Activated naive CD8-positive, alpha-beta T cell (primary cell): ENCODE measurements at regions not wholly inside any gene's neighbourhood (a gene's known extent, or its start where the extent isn't known, plus 50 kb on each side); places are given as distances from the start of the nearest gene placed in this dataset.

Experiments
- H3K27ac Mint-ChIP-seq: one replicate; pipeline ENCODE4 v1.8.0; 2021; ENCODE audit warnings: mixed read lengths
- H3K27me3 Mint-ChIP-seq: one replicate; pipeline ENCODE4 v1.8.0; 2021; ENCODE audit warnings: mixed read lengths
- H3K36me3 Mint-ChIP-seq: one replicate; pipeline ENCODE4 v1.8.0; 2021; ENCODE audit warnings: mixed read lengths
- H3K4me1 Mint-ChIP-seq: one replicate; pipeline ENCODE4 v1.8.0; 2021; ENCODE audit warnings: low read depth, mixed read lengths
- H3K4me3 Mint-ChIP-seq: one replicate; pipeline ENCODE4 v1.8.0; 2021; ENCODE audit warnings: mild to moderate bottlenecking, mixed read lengths
- H3K9me3 Mint-ChIP-seq: one replicate; pipeline ENCODE4 v1.8.0; 2021; ENCODE audit warnings: low read depth, mixed read lengths

DNA sequence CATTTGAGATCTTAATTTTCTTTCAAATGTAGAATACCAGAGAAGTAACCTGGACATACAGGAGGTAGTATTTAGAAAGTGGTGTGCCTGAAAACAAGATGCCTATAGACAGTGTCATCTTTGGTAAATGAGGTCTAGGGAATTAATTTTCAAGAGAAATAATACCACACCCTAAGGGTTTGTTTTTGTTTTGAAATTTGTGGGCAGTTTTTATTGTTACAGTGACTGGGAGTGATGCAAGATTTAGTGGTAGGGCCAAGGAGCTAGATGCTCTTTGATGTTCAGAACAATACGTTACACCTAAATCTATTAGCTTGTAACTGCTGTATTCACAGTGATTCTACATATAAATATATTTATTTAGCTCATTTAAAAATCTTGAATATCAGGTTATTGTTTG, 856.5 kb upstream of the MAP3K7 start:
- Mint-ChIP-seq H3K27ac (no peak overlapping the region), H3K4me3 (no peak overlapping the region), H3K36me3 (no peaks in the 10 kb centered on the region), H3K9me3 (no peaks in the 10 kb centered on the region), H3K4me1 (no peaks in the 10 kb centered on the region), H3K27me3 (no peaks in the 10 kb centered on the region)

- H3K4me1 Mint-ChIP-seq, result no peaks in the 10 kb centered on the region
- H3K4me3 Mint-ChIP-seq, result no peak overlapping the region
- H3K27me3 Mint-ChIP-seq, result no peaks in the 10 kb centered on the region
- H3K27ac Mint-ChIP-seq, result no peak overlapping the region
- H3K9me3 Mint-ChIP-seq, result no peaks in the 10 kb centered on the region
- no peaks in the 10 kb centered on the region for H3K36me3 Mint-ChIP-seq
Observed at GRCh38 chr6:91442342-91442741, 855.5 kb upstream of the MAP3K7 start.

GRCh38 chr6:91438570-91438969, 851.7 kb upstream of the MAP3K7 start:
- no peaks in the 10 kb centered on the region for H3K9me3 Mint-ChIP-seq
- H3K27ac Mint-ChIP-seq, result no peak overlapping the region
- no peak overlapping the region for H3K4me3 Mint-ChIP-seq
- no peaks in the 10 kb centered on the region for H3K36me3 Mint-ChIP-seq
- H3K4me1 Mint-ChIP-seq, result no peaks in the 10 kb centered on the region
- no peaks in the 10 kb centered on the region for H3K27me3 Mint-ChIP-seq

- no peaks in the 10 kb centered on the region for H3K9me3 Mint-ChIP-seq
- H3K36me3 Mint-ChIP-seq, result no peaks in the 10 kb centered on the region
- H3K4me1 Mint-ChIP-seq, result no peaks in the 10 kb centered on the region
- H3K27ac Mint-ChIP-seq, result no peak overlapping the region
- H3K4me3 Mint-ChIP-seq, result no peak overlapping the region
- H3K27me3 Mint-ChIP-seq, result no peaks in the 10 kb centered on the region
Observed at GRCh38 chr6:91437315-91437729, 850.5 kb upstream of the MAP3K7 start.

DNA sequence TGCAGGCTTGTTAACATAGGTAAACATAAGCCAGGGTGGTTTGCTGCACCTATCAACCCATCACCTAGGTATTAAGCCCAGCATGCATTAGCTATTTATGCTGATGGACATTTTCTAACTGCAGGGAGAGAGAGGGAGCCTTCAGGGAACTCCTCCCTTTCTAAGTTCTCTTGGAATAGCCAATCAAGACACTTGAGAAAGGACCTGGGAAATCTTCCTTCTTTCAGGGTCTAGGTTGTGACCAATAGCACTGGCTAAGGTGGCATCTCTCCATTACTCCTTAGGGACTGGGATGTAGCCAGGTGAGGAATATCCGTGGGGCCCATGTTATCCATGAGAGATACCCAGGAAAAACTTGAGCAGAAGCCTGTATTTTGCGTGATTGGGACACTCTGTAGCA, 849.6 kb upstream of the MAP3K7 start:
- H3K27me3 Mint-ChIP-seq, result no peaks in the 10 kb centered on the region
- no peaks in the 10 kb centered on the region for H3K9me3 Mint-ChIP-seq
- H3K4me1 Mint-ChIP-seq, result no peaks in the 10 kb centered on the region
- H3K4me3 Mint-ChIP-seq, result no peak overlapping the region
- H3K36me3 Mint-ChIP-seq, result no peaks in the 10 kb centered on the region
- no peak overlapping the region for H3K27ac Mint-ChIP-seq

DNA sequence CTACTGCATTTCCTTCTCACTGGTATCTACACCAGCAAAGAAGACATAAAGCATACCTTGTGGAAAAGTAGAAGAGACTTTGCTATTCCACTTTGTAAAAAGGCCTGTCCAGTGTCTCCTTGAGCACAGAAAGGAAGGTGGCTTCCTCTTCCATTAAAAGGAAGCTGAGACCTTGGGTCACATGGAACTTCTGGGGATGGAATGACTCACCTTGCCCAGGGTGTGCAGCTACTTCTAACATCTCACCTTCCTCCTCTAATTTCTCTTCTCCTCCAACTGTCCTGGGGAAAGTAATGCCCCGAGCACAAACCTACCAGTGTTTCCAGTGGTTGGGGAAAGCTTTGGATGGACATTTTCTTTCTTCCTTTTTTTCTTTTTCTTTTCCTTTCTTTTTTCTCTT, 848.8 kb upstream of the MAP3K7 start:
- Mint-ChIP-seq H3K27ac (no peak overlapping the region), H3K4me3 (no peak overlapping the region), H3K27me3 (no peaks in the 10 kb centered on the region), H3K4me1 (no peaks in the 10 kb centered on the region), H3K9me3 (peaks cover 6% of the 10 kb centered on the region), H3K36me3 (no peaks in the 10 kb centered on the region)

DNA sequence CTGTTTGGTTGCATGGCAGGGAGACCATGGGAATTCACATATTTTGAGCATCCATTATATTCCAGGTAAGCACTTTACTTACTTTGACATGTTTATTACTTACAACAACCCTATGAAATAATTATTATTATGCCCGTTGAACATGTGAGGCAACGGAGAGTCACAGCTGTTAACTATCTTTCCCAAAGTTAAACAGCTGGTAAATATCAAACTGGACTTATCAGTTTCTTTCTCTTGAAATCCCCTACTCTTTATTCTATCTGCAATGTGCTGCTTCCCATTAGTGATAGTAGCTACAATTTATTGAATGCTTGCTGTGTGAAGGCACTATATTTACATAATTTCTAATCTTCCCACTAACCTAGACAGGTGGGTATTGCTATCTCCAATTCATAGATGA, 847.7 kb upstream of the MAP3K7 start:
- H3K9me3 Mint-ChIP-seq, result peaks cover 6% of the 10 kb centered on the region
- no peak overlapping the region for H3K4me3 Mint-ChIP-seq
- H3K27me3 Mint-ChIP-seq, result no peaks in the 10 kb centered on the region
- no peaks in the 10 kb centered on the region for H3K36me3 Mint-ChIP-seq
- no peaks in the 10 kb centered on the region for H3K4me1 Mint-ChIP-seq
- H3K27ac Mint-ChIP-seq, result no peak overlapping the region

GRCh38 chr6:91433660-91434534, 847.0 kb upstream of the MAP3K7 start:
- Mint-ChIP-seq H3K4me1 (no peaks in the 10 kb centered on the region), H3K27ac (no peak overlapping the region), H3K36me3 (no peaks in the 10 kb centered on the region), H3K4me3 (no peak overlapping the region), H3K9me3 (peaks cover 6% of the 10 kb centered on the region), H3K27me3 (no peaks in the 10 kb centered on the region)

DNA sequence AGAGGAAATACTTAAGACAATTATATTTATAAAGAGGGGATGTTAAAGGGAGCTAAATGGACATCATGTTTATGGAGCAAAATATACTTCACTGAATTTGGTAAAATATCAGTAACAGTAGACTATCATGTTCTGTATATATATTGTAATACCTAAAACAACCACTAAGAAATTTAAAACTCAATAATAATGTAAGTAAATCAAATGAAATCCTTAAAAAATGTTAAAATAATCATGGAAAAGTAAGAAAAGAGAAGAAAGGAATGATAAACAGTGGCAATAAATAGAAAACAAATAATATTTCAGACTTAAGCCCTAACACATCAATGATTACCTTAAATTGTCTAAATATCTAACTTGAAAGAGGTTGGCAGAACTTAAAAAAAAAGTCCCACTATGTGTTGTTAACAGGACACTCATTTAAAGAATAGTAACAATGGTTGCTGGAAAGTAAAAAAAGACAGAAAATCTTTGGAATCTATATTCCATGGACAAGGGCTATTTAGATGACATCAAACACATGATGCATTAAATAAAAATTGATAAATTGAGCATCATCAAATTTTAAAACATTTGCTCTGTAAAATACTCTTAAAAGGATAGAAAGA, 842.2 kb upstream of the MAP3K7 start:
- H3K36me3 Mint-ChIP-seq, result no peaks in the 10 kb centered on the region
- H3K4me1 Mint-ChIP-seq, result no peaks in the 10 kb centered on the region
- H3K9me3 Mint-ChIP-seq, result peaks cover 9% of the 10 kb centered on the region
- H3K27ac Mint-ChIP-seq, result no peak overlapping the region
- H3K4me3 Mint-ChIP-seq, result no peak overlapping the region
- no peaks in the 10 kb centered on the region for H3K27me3 Mint-ChIP-seq

DNA sequence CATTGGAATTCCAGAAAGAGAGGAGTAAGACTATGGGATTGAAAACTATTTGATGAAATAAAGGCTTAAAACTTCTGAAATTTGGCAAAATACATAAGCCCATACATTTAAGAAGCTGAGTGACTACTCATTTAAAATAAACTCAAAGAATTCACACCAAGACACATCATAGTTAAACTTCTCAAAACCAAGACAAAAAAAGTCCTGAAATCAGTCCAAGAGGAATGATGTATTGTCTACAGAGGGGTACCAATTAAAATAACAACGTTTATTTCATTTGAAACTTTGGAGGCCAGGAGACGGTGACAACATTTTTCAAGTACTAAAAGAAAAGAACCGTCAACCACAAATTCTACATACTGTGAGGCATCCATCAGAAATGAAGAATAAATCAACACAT, 841.4 kb upstream of the MAP3K7 start:
- H3K9me3 Mint-ChIP-seq, result peaks cover 10% of the 10 kb centered on the region
- no peaks in the 10 kb centered on the region for H3K27me3 Mint-ChIP-seq
- H3K4me3 Mint-ChIP-seq, result no peak overlapping the region
- no peak overlapping the region for H3K27ac Mint-ChIP-seq
- no peaks in the 10 kb centered on the region for H3K36me3 Mint-ChIP-seq
- H3K4me1 Mint-ChIP-seq, result no peaks in the 10 kb centered on the region

GRCh38 chr6:91420243-91420642, 833.4 kb upstream of the MAP3K7 start:
- no peaks in the 10 kb centered on the region for H3K36me3 Mint-ChIP-seq
- no peaks in the 10 kb centered on the region for H3K27me3 Mint-ChIP-seq
- H3K4me1 Mint-ChIP-seq, result no peaks in the 10 kb centered on the region
- H3K4me3 Mint-ChIP-seq, result no peak overlapping the region
- peaks cover 28% of the 10 kb centered on the region for H3K9me3 Mint-ChIP-seq
- no peak overlapping the region for H3K27ac Mint-ChIP-seq

GRCh38 chr6:91415031-91415605, 828.2 kb upstream of the MAP3K7 start:
- no peaks in the 10 kb centered on the region for H3K36me3 Mint-ChIP-seq
- no peaks in the 10 kb centered on the region for H3K4me1 Mint-ChIP-seq
- H3K27me3 Mint-ChIP-seq, result no peaks in the 10 kb centered on the region
- no peak overlapping the region for H3K27ac Mint-ChIP-seq
- H3K4me3 Mint-ChIP-seq, result no peak overlapping the region
- peaks cover 16% of the 10 kb centered on the region for H3K9me3 Mint-ChIP-seq

- no peak overlapping the region for H3K27ac Mint-ChIP-seq
- no peaks in the 10 kb centered on the region for H3K27me3 Mint-ChIP-seq
- H3K9me3 Mint-ChIP-seq, result no peaks in the 10 kb centered on the region
- H3K4me3 Mint-ChIP-seq, result no peak overlapping the region
- H3K36me3 Mint-ChIP-seq, result no peaks in the 10 kb centered on the region
- no peaks in the 10 kb centered on the region for H3K4me1 Mint-ChIP-seq
Observed at GRCh38 chr6:91412532-91412931, 825.7 kb upstream of the MAP3K7 start.

GRCh38 chr6:91407706-91408105, 820.8 kb upstream of the MAP3K7 start:
- Mint-ChIP-seq H3K4me1 (no peaks in the 10 kb centered on the region), H3K9me3 (peaks cover 7% of the 10 kb centered on the region), H3K27ac (no peak overlapping the region), H3K27me3 (no peaks in the 10 kb centered on the region), H3K4me3 (no peak overlapping the region), H3K36me3 (no peaks in the 10 kb centered on the region)

DNA sequence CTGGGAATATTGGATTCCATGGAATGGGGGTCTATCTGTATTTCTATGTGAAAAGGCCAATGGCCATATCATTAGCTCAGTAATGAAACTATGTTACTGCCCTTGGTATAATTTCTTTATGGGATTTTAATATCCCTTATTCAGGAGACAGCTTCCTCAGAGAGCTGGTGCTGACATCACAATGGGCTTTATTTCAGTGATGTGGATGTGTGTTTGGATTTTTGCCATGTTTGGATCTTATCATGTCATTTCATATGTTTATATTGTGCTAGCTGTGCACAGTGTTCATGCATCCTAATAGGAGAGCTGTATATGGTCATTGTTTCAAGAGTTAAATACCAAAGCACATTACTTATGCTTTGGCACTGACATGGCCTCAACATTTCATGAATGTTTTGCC, 806.1 kb upstream of the MAP3K7 start:
- no peak overlapping the region for H3K27ac Mint-ChIP-seq
- no peak overlapping the region for H3K4me3 Mint-ChIP-seq
- no peaks in the 10 kb centered on the region for H3K36me3 Mint-ChIP-seq
- peaks cover 14% of the 10 kb centered on the region for H3K9me3 Mint-ChIP-seq
- H3K27me3 Mint-ChIP-seq, result no peaks in the 10 kb centered on the region
- H3K4me1 Mint-ChIP-seq, result no peaks in the 10 kb centered on the region
